Upper lobe of right lung (tissue), 1 donor: ENCODE measurements at regions not wholly inside any gene's neighbourhood (a gene's known extent, or its start where the extent isn't known, plus 50 kb on each side); places are given as distances from the start of the nearest gene placed in this dataset.

Experiments used
- ATAC-seq: fragments of 200-7000 bp; cut with Tn5 transposase; one replicate; pipeline ENCODE4 v1.9.1; 2020; ENCODE audit warnings: mild to moderate bottlenecking, moderate library complexity
- DNase-seq: peaks from one replicate; pipeline ENCODE4 v3.0.0-alpha.2; 2020
- H3K27ac ChIP-seq: fragments of 200-600 bp; one replicate; pipeline ENCODE4 v1.8.0; 2022
- H3K27me3 ChIP-seq: fragments of 200-600 bp; one replicate; pipeline ENCODE4 v1.8.0; 2022; ENCODE audit warnings: mild to moderate bottlenecking
- H3K36me3 ChIP-seq: fragments of 200-600 bp; one replicate; pipeline ENCODE4 v1.8.0; 2022
- H3K4me1 ChIP-seq: fragments of 200-600 bp; one replicate; pipeline ENCODE4 v1.8.0; 2022
- H3K4me3 ChIP-seq: fragments of 200-600 bp; one replicate; pipeline ENCODE4 v1.8.0; 2022; ENCODE audit warnings: mild to moderate bottlenecking
- H3K9me3 ChIP-seq: fragments of 200-600 bp; one replicate; pipeline ENCODE4 v1.8.0; 2022
- intact Hi-C: fragments of 100-400 bp; cut with DNase I; formaldehyde crosslinking; loops from one replicate; pipeline ENCODE4 v1.11.0; 2022
- TF ChIP-seq, protein P1 (sequence below): fragments of 200-600 bp; IDR thresholded peaks from one replicate; pipeline ENCODE4 v1.8.0; 2022; ENCODE audit warnings: antibody characterized with exemption
- donor health status: DM: no; HTN: yes; CAD: no; lungs with severe emphysema.

DNA sequence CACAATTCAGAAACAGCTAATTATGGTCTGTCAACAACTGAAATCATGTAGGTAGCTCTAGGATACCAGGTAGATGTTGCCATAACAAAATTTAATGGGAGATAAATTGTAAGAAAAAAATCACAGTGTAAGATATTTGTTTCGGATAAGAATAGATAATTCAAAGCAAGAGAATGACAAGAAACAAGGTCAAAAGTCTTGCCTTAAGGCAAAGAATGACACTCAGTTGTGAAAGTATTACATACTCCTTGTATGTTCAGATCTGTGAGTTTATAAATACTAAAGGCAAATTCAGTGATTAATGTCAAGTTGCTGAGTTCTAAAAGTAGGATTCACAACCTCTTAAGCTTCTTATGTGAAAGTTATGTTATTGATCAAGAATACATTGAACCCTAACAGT, 772.2 kb upstream of the SGO1 start:
- intact Hi-C loops: no loop called here
- Histone ChIP-seq H3K36me3 (no peaks in the 10 kb centered on the region), H3K27me3 (no peaks in the 10 kb centered on the region), H3K27ac (no peak overlapping the region), H3K4me3 (no peak overlapping the region), H3K9me3 (no peaks in the 10 kb centered on the region), H3K4me1 (no peaks in the 10 kb centered on the region)
- TF ChIP-seq, protein P1, sequence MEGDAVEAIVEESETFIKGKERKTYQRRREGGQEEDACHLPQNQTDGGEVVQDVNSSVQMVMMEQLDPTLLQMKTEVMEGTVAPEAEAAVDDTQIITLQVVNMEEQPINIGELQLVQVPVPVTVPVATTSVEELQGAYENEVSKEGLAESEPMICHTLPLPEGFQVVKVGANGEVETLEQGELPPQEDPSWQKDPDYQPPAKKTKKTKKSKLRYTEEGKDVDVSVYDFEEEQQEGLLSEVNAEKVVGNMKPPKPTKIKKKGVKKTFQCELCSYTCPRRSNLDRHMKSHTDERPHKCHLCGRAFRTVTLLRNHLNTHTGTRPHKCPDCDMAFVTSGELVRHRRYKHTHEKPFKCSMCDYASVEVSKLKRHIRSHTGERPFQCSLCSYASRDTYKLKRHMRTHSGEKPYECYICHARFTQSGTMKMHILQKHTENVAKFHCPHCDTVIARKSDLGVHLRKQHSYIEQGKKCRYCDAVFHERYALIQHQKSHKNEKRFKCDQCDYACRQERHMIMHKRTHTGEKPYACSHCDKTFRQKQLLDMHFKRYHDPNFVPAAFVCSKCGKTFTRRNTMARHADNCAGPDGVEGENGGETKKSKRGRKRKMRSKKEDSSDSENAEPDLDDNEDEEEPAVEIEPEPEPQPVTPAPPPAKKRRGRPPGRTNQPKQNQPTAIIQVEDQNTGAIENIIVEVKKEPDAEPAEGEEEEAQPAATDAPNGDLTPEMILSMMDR: no peak
- ATAC-seq (no peak), DNase-seq (no peak)

DNA sequence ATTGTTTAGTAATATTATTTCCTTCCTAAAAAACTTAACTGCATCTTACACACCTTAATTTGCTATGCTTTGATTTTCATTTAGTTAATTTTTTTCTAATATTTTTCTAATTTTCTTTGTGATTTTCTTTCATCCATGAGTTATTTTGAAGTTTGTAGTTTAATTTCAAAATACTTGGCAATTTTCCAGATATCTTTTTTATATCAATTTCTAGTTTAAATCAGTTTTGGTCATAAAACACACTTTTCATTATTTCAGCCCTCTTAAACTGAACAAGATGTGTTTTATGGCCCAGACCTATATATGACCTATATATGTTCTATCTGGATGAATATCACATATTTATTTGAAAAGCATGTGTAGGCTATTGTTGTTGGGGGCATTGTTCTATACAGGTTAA, 759.9 kb upstream of the SGO1 start:
- Histone ChIP-seq H3K4me1 (no peaks in the 10 kb centered on the region), H3K27ac (no peak overlapping the region), H3K9me3 (no peaks in the 10 kb centered on the region), H3K4me3 (no peak overlapping the region), H3K36me3 (no peaks in the 10 kb centered on the region), H3K27me3 (no peaks in the 10 kb centered on the region)
- TF ChIP-seq, protein P1: no peak
- intact Hi-C loops: no loop called here
- DNase-seq: no peak
- ATAC-seq: no peak

DNA sequence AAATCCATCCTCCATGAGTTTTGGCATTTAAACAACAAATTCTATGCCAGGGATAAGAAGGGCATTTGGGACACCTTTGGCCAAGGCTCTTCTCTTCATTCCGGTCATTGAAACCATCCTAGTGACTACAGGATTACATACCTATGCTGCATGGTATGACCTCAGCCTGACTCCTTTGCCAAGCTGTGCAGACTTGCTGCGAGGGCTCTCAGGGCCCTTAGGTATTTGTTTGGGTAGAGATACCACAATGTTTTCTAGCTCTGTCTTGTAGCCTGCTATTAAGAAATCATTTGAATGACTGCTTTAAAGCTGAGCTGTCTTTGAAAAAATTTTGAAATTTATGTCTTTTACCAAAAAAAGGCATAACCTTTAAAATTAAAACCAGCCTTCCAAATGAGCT, 749.8 kb upstream of the SGO1 start:
- no peaks in the 10 kb centered on the region for H3K27me3 ChIP-seq
- H3K9me3 ChIP-seq: no peaks in the 10 kb centered on the region
- DNase-seq (no peak), ATAC-seq (peak; percentile 80)
- no peak overlapping the region for H3K27ac ChIP-seq
- H3K4me3 ChIP-seq: no peak overlapping the region
- H3K4me1 ChIP-seq: no peaks in the 10 kb centered on the region
- TF ChIP-seq, protein P1: no peak
- intact Hi-C loops: no loop called here
- no peaks in the 10 kb centered on the region for H3K36me3 ChIP-seq

DNA sequence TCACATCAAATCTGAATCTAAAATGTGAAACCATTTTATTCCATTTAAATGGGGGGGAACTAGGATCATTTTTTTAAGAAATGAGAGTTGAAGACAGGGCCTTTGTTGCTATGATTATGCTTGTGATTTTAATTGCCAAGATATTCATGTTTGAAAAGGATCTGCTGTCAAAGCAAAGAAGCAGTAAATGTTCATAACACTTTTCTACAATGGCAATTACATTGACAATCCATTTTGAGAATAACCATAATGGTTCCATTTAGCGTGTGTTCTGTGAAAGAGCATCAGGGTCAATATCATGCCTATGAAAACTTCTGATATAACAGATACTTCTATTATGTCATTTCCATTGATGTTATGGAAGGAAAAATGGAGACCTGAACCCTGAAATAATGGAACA, 745.8 kb upstream of the SGO1 start:
- H3K27ac ChIP-seq: no peak overlapping the region
- DNase-seq (no peak), ATAC-seq (no peak)
- no peaks in the 10 kb centered on the region for H3K36me3 ChIP-seq
- TF ChIP-seq, protein P1: no peak
- H3K4me3 ChIP-seq: no peak overlapping the region
- intact Hi-C loops: no loop called here
- H3K27me3 ChIP-seq: no peaks in the 10 kb centered on the region
- no peaks in the 10 kb centered on the region for H3K9me3 ChIP-seq
- H3K4me1 ChIP-seq: no peaks in the 10 kb centered on the region

DNA sequence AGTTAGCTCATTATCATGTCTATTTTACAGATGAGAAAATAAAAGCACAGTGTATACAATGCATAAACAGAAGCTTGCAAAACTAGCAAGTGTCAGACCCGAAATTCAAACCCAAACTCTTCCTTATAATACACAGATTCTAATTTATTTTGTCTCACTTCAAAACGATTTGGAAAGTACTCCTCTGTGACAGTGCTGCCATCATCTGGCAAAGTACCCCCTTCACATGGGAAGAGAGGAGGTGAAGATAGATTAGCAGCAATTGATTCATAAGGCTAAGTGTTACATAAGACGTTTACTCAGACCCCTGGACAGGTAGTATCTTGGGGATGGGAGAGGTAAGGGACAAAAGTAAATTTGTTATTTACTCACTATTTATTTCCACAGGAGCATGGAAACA, 744.0 kb upstream of the SGO1 start:
- DNase-seq (no peak), ATAC-seq (no peak)
- intact Hi-C loops: no loop called here

More for the DNA sequence above, 744.0 kb upstream of the SGO1 start:
- H3K4me1 ChIP-seq: no peaks in the 10 kb centered on the region
- TF ChIP-seq, protein P1: peak; percentile 29
- H3K4me3 ChIP-seq: no peak overlapping the region
- H3K27ac ChIP-seq: no peak overlapping the region
- H3K36me3 ChIP-seq: no peaks in the 10 kb centered on the region
- no peaks in the 10 kb centered on the region for H3K27me3 ChIP-seq
- no peaks in the 10 kb centered on the region for H3K9me3 ChIP-seq
